Central memory CD8-positive, alpha-beta T cell (primary cell): ENCODE measurements at regions not wholly inside any gene's neighbourhood (a gene's known extent, or its start where the extent isn't known, plus 50 kb on each side); places are given as distances from the start of the nearest gene placed in this dataset.

Source experiments
- ATAC-seq: fragments of 150-1000 bp; cut with Tn5 transposase; replicated peaks from 2 replicates; pipeline ENCODE4 v1.10.0; 2022; ENCODE audit warnings: mild to moderate bottlenecking, moderate FRiP score, moderate number of reproducible peaks; ENCODE audit not compliant: poor library complexity, severe bottlenecking; ENCODE audit errors: extremely low read depth
- DNase-seq, 2 donors: peaks; one replicate each; pipeline ENCODE4 v3.0.0; 2021; ENCODE audit warnings: low spot score in 2 of 2
- H3K27ac Mint-ChIP-seq: one replicate; pipeline ENCODE4 v1.8.0; 2022; ENCODE audit warnings: low read depth, mild to moderate bottlenecking, moderate library complexity, mixed read lengths
- H3K27me3 Mint-ChIP-seq: one replicate; pipeline ENCODE4 v1.8.0; 2022; ENCODE audit warnings: mixed read lengths
- H3K36me3 Mint-ChIP-seq: one replicate; pipeline ENCODE4 v1.8.0; 2022; ENCODE audit warnings: mild to moderate bottlenecking, moderate library complexity, mixed read lengths; ENCODE audit not compliant: insufficient read depth
- H3K4me1 Mint-ChIP-seq: one replicate; pipeline ENCODE4 v1.8.0; 2022; ENCODE audit warnings: mixed read lengths
- H3K4me3 Mint-ChIP-seq: one replicate; pipeline ENCODE4 v1.8.0; 2022; ENCODE audit warnings: mild to moderate bottlenecking, moderate library complexity, mixed read lengths
- H3K9me3 Mint-ChIP-seq: one replicate; pipeline ENCODE4 v1.8.0; 2022; ENCODE audit warnings: mixed read lengths

DNA sequence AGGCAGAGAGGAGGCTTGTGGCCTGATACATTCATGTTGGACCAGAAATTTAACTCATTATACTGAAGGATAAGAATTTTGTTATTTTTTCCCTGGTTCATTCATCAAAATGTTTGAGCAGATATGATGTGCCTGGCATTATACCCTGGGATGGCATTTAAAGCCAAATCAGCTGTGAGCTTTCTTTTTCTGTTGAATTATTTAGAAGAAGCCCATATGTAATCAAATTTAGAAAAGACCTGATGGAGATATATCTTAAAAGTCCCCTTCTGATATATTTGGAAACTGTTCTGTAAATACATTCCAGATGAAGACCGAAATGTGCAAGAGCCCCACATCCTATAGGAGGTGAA is 743.1 kb upstream of the HS6ST1 start:
- no peaks in the 10 kb centered on the region for H3K27me3 Mint-ChIP-seq
- DNase-seq (no peak), ATAC-seq (no peak)
- no peak overlapping the region for H3K4me3 Mint-ChIP-seq
- H3K4me1 Mint-ChIP-seq = no peaks in the 10 kb centered on the region
- H3K9me3 Mint-ChIP-seq = no peaks in the 10 kb centered on the region
- no peaks in the 10 kb centered on the region for H3K36me3 Mint-ChIP-seq
- no peak overlapping the region for H3K27ac Mint-ChIP-seq

DNA sequence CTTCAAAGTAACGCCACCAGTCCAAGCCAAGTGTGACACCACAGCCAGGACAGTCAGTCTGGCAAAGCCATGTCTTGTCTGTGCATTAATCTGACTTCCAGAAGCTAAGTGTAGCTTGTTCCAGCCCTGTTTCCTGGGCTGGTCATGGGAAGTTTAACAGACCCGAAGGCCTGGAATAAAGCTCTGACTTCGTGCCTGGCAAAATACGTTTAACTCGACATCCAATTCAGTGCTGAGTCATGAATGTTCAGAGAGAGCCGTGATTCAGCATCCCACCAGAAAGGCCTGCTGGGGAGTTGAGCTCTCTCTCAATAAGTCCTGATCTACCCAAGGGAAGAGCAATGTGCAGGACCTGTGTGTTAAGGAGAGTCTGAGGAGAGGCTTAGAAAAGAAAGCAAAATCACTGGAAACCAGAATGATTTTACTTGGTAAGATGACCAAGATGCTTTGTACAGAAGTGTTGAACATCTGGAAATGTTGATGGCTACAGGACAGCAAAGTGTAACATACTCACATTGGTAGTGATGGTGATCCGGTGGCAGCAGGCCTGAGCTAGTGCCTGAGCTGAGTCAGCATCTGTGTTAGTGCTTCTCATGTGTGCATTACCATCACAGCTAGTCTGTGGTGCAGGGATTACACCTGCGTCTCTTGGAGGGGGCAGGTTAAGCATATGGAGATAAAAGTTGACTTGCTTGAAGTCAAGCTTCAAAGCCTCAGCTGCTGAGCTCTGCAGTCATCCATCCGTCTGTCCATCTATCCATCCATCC is 743.7 kb upstream of the HS6ST1 start:
- Mint-ChIP-seq H3K9me3 (no peaks in the 10 kb centered on the region), H3K4me3 (no peak overlapping the region), H3K36me3 (no peaks in the 10 kb centered on the region), H3K4me1 (no peaks in the 10 kb centered on the region), H3K27me3 (no peaks in the 10 kb centered on the region), H3K27ac (no peak overlapping the region)
- no peak for DNase-seq
- ATAC-seq = no peak

DNA sequence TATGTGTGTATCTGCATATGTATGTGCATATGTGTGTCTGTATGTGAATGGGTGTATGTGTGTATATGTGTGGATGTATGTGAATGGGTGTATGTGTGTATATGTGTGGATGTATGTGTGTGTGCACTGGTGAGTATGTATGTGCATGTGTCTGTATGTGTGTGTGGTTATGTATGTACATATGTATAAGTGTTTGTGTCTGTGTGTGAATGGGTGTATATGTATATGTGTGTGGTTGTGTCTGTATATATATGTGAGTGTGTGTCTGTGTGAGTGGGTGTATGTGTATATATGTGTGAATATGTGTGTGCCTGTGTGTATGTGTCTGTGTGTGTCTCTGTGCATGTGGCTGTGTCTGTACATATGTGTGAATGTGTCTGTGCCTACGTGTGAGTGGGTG is 748.4 kb upstream of the HS6ST1 start:
- H3K27me3 Mint-ChIP-seq = no peaks in the 10 kb centered on the region
- DNase-seq (no peak), ATAC-seq (no peak)
- no peak overlapping the region for H3K27ac Mint-ChIP-seq
- no peaks in the 10 kb centered on the region for H3K36me3 Mint-ChIP-seq
- H3K4me3 Mint-ChIP-seq = no peak overlapping the region
- H3K4me1 Mint-ChIP-seq = no peaks in the 10 kb centered on the region
- no peaks in the 10 kb centered on the region for H3K9me3 Mint-ChIP-seq

DNA sequence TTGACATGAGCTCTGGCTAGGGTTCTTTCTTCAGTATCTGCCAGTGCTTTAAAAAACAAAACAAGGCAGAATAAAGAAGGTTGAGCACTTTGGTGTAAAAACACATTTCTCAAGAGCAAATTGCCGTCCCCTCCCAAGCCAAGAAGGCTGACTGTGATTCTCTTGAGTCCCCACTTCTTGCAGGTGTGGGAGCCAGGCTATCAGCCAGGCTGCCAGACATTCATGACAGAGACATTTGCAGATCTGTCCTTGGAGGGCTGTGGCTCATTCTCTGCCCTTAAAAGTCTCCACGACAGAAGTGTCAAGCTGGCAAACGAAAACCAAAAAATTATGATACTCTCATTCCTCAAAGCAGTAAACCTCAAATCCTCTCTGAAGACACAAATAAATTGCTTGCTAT is 749.3 kb upstream of the HS6ST1 start:
- Mint-ChIP-seq H3K27me3 (no peaks in the 10 kb centered on the region), H3K36me3 (no peaks in the 10 kb centered on the region), H3K27ac (no peak overlapping the region), H3K4me1 (no peaks in the 10 kb centered on the region), H3K4me3 (no peak overlapping the region), H3K9me3 (no peaks in the 10 kb centered on the region)
- ATAC-seq (no peak), DNase-seq (no peak)

DNA sequence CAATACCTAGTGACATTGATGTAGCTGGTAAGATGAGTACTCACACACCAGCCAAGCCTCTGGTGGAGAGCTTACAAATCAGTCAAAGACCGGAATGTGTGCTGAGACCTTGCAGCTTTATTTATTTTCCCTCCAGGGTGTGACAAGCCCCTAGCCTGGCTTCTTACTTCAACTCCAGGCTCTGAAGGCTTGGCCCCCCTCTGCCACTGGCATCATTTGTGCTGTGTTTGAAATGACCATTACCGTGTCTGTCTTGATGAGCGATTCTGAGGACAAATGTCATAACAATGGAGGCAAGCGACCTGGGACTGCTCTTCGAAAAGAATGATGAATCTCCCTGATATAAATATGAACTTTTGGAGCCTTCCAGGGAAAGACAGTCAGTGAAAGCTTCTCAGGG is 749.9 kb upstream of the HS6ST1 start:
- Mint-ChIP-seq H3K36me3 (no peaks in the 10 kb centered on the region), H3K9me3 (no peaks in the 10 kb centered on the region), H3K27ac (no peak overlapping the region), H3K4me3 (no peak overlapping the region), H3K27me3 (no peaks in the 10 kb centered on the region), H3K4me1 (no peaks in the 10 kb centered on the region)
- ATAC-seq (no peak), DNase-seq (no peak)

DNA sequence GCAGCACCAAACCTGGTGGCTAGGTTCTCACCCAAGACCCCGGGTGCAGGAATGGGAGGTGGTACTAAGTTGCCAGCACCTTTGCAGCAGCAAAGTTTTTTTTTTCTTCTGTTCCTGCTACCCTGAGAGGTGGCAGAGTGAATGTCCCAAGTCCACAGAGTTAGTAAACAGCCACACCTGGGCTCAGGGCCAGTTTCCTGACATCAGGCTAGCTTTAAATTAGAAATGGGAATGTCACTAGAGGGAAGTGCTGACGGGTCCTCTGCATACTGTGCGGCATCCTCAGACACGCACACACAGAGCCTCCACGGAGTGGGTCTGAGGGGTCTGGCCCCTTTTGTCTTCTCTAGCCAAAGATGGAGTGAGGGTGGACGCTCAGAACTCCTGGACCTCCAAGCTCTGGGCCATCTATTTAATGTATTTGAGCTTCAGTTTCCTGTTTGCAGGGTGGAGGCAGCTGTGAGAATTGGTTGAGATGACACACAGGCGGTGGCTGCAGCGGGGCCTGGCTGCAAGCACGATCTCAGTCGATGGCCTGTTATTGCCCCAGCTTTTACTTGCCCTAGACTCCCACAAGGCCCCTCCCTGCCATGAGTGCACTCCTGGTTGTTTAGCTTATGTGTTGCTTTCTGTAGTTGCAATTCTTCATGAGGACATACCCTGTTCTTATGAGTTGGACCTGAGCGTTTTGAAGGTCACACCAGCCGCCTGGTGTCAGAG is 751.4 kb upstream of the HS6ST1 start:
- Mint-ChIP-seq H3K27me3 (no peaks in the 10 kb centered on the region), H3K9me3 (no peaks in the 10 kb centered on the region), H3K27ac (no peak overlapping the region), H3K36me3 (no peaks in the 10 kb centered on the region), H3K4me1 (no peaks in the 10 kb centered on the region), H3K4me3 (no peak overlapping the region)
- ATAC-seq (no peak), DNase-seq (no peak)

DNA sequence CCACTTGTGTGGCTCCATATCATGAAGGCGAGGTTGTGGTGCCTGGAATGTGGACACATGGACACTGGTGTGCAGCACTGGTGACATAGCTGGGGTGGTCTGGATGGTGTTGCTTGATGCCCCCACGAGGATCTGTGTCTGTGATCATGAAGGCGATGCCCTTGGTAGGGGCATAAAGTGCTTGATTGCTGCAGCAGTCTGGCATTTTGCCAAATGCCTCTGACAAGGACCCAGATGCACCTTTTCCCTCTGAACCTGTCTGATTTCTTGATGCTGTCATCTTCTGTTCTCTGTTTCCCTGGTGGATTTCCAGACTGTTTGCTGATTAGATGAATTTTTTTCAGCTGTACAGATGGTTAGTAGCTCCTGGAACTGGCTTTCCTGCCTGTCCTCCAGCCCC is 752.0 kb upstream of the HS6ST1 start:
- Mint-ChIP-seq H3K4me3 (no peak overlapping the region), H3K9me3 (no peaks in the 10 kb centered on the region), H3K27ac (no peak overlapping the region), H3K4me1 (no peaks in the 10 kb centered on the region), H3K36me3 (no peaks in the 10 kb centered on the region), H3K27me3 (no peaks in the 10 kb centered on the region)
- ATAC-seq (no peak), DNase-seq (no peak)

DNA sequence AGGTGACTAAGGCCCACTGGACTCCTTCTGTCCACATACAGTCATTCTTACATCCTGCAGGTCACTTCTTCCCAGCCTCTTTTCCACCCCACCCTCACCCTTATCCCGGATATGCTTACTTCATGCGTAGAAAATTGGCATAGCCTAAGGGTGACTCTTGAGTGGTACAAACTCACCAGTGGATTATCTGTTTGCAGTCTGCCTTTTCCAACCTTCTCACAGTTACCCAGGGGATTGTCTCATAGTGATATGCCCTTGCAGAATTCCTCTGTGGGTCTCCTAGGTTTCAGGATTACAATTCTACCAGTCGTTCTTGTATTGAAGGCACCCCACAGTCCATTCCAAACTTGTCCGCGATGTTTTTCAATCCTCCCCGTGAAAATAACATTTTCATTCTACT is 752.9 kb upstream of the HS6ST1 start:
- Mint-ChIP-seq H3K36me3 (no peaks in the 10 kb centered on the region), H3K4me1 (no peaks in the 10 kb centered on the region), H3K27ac (no peak overlapping the region), H3K9me3 (no peaks in the 10 kb centered on the region), H3K27me3 (no peaks in the 10 kb centered on the region), H3K4me3 (no peak overlapping the region)
- no peak for DNase-seq
- no peak for ATAC-seq

DNA sequence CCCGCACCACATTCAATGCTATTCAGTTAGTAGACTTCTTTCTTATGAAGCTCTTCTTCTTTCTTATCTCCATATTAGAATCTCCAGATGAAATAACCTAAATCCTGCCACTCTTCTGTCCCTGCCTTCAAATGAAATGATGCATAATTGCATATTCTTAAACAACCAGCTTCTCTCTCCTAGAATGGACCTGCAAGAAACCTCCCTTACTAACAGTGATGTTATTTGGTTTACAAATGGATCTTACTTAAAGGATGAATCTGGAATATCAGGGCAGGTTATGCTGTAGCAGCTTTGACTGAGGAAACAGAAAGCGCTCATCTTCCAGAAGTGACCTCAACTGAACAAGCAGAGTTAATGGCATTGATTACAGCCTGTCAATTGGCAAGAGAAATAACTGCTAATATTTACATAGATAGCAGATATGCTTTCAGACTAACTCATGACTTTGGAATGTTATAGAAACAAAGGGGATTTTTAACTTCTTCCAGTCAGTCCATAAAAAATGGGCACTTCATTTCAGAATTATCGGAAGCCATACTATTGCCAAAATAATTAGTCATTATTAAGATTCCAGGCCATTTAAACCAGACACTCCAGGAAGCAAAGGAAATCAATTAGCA is 755.7 kb upstream of the HS6ST1 start:
- Mint-ChIP-seq H3K36me3 (no peaks in the 10 kb centered on the region), H3K9me3 (peaks cover under 1% of the 10 kb centered on the region), H3K27me3 (no peaks in the 10 kb centered on the region), H3K27ac (no peak overlapping the region), H3K4me1 (no peaks in the 10 kb centered on the region), H3K4me3 (no peak overlapping the region)
- ATAC-seq = no peak
- DNase-seq = no peak

DNA sequence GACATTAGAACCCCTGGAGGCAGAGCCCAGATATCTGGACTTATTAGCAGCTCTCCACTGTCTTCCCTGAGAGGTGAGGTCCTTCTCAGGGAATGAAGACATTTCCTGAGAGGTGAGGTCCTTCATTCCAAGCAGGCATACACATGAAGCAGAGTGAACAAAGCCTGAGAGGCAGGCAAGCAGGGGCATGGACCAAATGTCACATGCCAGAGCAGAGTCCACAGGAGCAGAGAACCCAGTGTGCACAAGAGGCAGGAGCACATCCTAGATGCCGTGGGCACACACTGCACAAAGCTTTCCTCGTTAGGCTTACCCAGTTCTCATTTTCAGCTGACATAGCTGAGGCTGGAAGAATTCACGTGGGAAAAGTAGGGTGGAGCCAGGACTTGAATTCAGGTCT is 759.9 kb upstream of the HS6ST1 start:
- DNase-seq (no peak), ATAC-seq (no peak)
- no peaks in the 10 kb centered on the region for H3K4me1 Mint-ChIP-seq
- no peak overlapping the region for H3K27ac Mint-ChIP-seq
- no peak overlapping the region for H3K4me3 Mint-ChIP-seq
- no peaks in the 10 kb centered on the region for H3K36me3 Mint-ChIP-seq
- H3K27me3 Mint-ChIP-seq = no peaks in the 10 kb centered on the region
- peaks cover 4% of the 10 kb centered on the region for H3K9me3 Mint-ChIP-seq

DNA sequence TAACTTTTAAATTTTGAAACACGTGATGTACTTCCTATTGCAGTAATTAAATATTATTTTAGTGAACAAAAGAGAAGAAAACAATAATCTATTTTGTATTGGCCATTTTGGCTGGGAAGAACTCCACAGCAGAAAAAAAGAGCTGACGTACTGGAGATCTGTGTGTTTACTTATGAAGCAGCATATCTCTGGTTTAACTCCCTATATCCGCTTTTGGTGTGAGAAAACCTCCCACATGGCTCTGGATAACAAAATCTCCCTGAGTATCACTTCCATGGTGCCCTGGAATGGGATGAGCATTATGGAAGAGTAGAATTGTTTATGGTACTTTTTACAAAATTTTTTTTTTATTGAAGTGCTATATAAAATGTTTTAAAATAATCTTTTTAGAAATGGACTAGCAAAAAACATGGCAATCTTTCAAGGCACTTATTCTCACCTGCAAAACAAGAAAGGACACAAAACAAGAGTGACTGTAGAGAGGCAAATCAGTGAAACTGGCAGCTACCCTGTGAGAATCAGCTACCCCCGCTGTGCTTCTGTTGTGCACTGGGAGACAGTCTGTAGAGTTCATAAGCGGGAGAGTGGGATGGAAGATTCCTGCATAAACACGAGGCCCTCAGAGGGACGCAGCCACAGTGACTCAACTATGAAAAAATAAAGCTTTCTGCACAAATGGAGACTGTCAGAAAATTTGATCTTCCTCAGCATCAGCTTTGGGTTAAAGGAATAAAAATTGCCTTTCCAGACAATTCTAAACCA is 762.2 kb upstream of the HS6ST1 start:
- Mint-ChIP-seq H3K4me3 (no peak overlapping the region), H3K4me1 (no peaks in the 10 kb centered on the region), H3K36me3 (no peaks in the 10 kb centered on the region), H3K9me3 (peaks cover 4% of the 10 kb centered on the region), H3K27ac (no peak overlapping the region), H3K27me3 (no peaks in the 10 kb centered on the region)
- no peak for DNase-seq
- ATAC-seq = no peak

DNA sequence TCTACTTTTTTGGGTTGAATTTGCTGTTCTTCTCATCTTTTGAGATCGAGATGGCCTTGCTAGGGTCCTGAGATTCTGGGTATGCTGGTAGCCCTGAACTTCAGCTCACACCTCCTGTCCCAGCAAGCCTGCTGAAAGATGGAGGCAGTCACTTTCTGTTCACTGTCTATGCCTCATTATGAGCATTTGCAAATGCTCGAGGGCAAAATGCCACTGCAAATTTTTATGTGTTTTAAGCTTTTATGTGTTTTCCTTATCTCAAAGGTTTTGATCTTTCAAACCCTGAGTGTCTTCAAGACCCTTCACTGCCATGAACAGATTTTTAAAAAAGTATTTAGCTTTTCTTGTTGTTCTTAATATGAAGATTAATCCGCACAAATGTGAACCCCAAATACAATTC is 766.7 kb upstream of the HS6ST1 start:
- Mint-ChIP-seq H3K27me3 (no peaks in the 10 kb centered on the region), H3K4me1 (no peaks in the 10 kb centered on the region), H3K27ac (no peak overlapping the region), H3K36me3 (no peaks in the 10 kb centered on the region), H3K9me3 (no peaks in the 10 kb centered on the region), H3K4me3 (no peak overlapping the region)
- ATAC-seq = no peak
- DNase-seq = no peak
